Right atrium auricular region (tissue), 2 donors: ENCODE measurements at regions not wholly inside any gene's neighbourhood (a gene's known extent, or its start where the extent isn't known, plus 50 kb on each side); places are given as distances from the start of the nearest gene placed in this dataset.

Experiments
- DNase-seq: peaks from one replicate; pipeline ENCODE4 v3.0.0-alpha.2; 2019; ENCODE audit warnings: low spot score
- H3K27ac ChIP-seq, 2 donors: fragments of 200-600 bp; sonication (generic); 1 replicate in 1 of 2; 2 replicates in 1 of 2; pipeline ENCODE4 v1.5.1; 2016 to 2019
- H3K27me3 ChIP-seq, 2 donors: fragments of 200-600 bp; sonication (generic); one replicate each; pipeline versions ENCODE4 v1.5.1 to v1.6.0; 2017 to 2019
- H3K36me3 ChIP-seq: fragments of 200-600 bp; sonication (generic); one replicate; pipeline ENCODE4 v1.5.1; 2016
- H3K4me1 ChIP-seq, 2 donors: fragments of 200-600 bp; sonication (generic); one replicate each; pipeline versions ENCODE4 v1.5.1 to v1.6.0; 2017 to 2019
- H3K4me3 ChIP-seq, 2 donors: fragments of 200-600 bp; sonication (generic); 1 replicate in 1 of 2; 2 replicates in 1 of 2; pipeline ENCODE4 v1.5.1; 2017 to 2019; ENCODE audit warnings: mild to moderate bottlenecking in 1 of 2, moderate library complexity in 1 of 2
- H3K9me3 ChIP-seq, 2 donors: fragments of 200-600 bp; sonication (generic); one replicate each; pipeline ENCODE4 v1.5.1; 2019
- TF ChIP-seq, protein P1 (sequence below), 2 donors: fragments of 200-600 bp; sonication (generic); IDR thresholded peaks; one replicate each; pipeline ENCODE4 v1.5.1; 2019; ENCODE audit warnings: antibody characterized with exemption in 2 of 2

DNA sequence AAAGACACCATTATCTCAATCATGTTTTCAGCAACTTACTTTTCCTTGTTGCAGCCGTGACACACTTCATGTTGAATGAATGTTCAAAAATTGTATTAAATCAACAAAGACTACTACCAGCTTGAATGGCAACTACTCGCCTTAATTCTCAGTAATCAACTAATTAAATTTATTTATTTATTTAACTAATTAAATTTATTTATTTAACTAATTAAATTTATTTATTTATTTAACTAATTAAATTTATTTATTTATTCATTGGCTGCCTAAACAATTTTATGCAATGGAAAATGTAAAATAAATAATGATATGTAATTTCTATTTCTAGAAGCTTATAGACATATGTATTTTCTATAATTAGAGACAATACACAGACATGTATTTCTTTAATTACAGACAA, 435.4 kb downstream of the GPAM start:
- TF ChIP-seq, protein P1, sequence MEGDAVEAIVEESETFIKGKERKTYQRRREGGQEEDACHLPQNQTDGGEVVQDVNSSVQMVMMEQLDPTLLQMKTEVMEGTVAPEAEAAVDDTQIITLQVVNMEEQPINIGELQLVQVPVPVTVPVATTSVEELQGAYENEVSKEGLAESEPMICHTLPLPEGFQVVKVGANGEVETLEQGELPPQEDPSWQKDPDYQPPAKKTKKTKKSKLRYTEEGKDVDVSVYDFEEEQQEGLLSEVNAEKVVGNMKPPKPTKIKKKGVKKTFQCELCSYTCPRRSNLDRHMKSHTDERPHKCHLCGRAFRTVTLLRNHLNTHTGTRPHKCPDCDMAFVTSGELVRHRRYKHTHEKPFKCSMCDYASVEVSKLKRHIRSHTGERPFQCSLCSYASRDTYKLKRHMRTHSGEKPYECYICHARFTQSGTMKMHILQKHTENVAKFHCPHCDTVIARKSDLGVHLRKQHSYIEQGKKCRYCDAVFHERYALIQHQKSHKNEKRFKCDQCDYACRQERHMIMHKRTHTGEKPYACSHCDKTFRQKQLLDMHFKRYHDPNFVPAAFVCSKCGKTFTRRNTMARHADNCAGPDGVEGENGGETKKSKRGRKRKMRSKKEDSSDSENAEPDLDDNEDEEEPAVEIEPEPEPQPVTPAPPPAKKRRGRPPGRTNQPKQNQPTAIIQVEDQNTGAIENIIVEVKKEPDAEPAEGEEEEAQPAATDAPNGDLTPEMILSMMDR (IDR thresholded peaks at IDR 0.05), result no peak
- Histone ChIP-seq H3K9me3 (peaks cover 0 to 5% of the 10 kb centered on the region in 2 donors), H3K27ac (no peak overlapping the region), H3K4me1 (no peaks in the 10 kb centered on the region), H3K36me3 (no peaks in the 10 kb centered on the region), H3K4me3 (no peak overlapping the region), H3K27me3 (no peaks in the 10 kb centered on the region)
- DNase-seq, result no peak

DNA sequence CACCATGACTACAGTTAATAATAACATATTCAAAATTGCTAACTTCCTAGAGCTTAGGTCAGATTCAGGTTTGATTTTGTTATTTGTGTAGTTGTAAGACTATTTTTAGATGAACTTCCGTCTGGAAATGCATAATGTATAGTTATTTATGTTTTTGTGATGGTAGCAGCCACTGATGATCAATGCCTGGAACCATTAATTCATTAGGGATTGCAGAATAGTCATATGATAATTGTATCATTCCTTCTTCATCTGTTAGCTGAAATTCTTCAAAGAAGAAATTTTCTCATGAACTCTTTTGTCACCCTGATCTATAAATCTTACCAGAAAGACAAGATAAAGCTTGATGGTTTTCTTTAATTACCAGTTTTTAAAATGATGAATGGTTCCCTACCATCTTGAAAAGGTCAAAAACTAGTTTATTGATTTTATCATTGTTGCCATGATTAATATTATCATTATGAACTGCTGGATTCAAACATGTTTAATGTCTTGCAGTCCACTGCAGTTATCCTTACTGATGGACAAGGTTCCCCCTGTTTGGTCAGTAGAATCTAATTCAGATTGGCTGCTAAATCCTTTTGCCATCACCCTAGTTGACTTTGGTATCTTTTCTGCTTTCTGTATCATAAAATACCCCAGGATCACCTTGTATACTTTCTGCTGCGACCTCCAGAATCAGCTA, 433.3 kb downstream of the GPAM start:
- H3K4me3 ChIP-seq, result no peak overlapping the region
- no peaks in the 10 kb centered on the region for H3K27me3 ChIP-seq
- no peaks in the 10 kb centered on the region for H3K4me1 ChIP-seq
- H3K9me3 ChIP-seq, result peaks cover 0 to 7% of the 10 kb centered on the region in 2 donors
- no peak for DNase-seq
- H3K27ac ChIP-seq, result no peak overlapping the region
- no peaks in the 10 kb centered on the region for H3K36me3 ChIP-seq
- TF ChIP-seq, protein P1 (IDR thresholded peaks at IDR 0.05), result no peak

GRCh38 chr10:111756217-111757061, 427.1 kb downstream of the GPAM start:
- Histone ChIP-seq H3K4me3 (no peak overlapping the region), H3K4me1 (no peaks in the 10 kb centered on the region), H3K27ac (no peak overlapping the region), H3K9me3 (peaks cover 0 to 7% of the 10 kb centered on the region in 2 donors), H3K27me3 (no peaks in the 10 kb centered on the region), H3K36me3 (no peaks in the 10 kb centered on the region)
- no peak for DNase-seq
- TF ChIP-seq, protein P1 (IDR thresholded peaks at IDR 0.05), result peak; percentile 20 to 63

GRCh38 chr10:111758593-111758992, 425.0 kb downstream of the GPAM start:
- TF ChIP-seq, protein P1 (IDR thresholded peaks at IDR 0.05), result no peak

GRCh38 chr10:111762114-111762513, 421.5 kb downstream of the GPAM start:
- no peaks in the 10 kb centered on the region for H3K9me3 ChIP-seq
- TF ChIP-seq, protein P1 (IDR thresholded peaks at IDR 0.05), result no peak
- H3K27ac ChIP-seq, result no peak overlapping the region
- H3K36me3 ChIP-seq, result no peaks in the 10 kb centered on the region
- H3K4me3 ChIP-seq, result no peak overlapping the region
- H3K4me1 ChIP-seq, result no peaks in the 10 kb centered on the region
- no peak for DNase-seq
- no peaks in the 10 kb centered on the region for H3K27me3 ChIP-seq

More at GRCh38 chr10:111758593-111758992, 425.0 kb downstream of the GPAM start:
- H3K4me1 ChIP-seq, result no peaks in the 10 kb centered on the region
- no peaks in the 10 kb centered on the region for H3K36me3 ChIP-seq
- no peaks in the 10 kb centered on the region for H3K27me3 ChIP-seq
- H3K4me3 ChIP-seq, result no peak overlapping the region
- no peaks in the 10 kb centered on the region for H3K9me3 ChIP-seq
- H3K27ac ChIP-seq, result no peak overlapping the region
- DNase-seq, result no peak
